ENCODE measurements at regions not wholly inside any gene's neighbourhood (a gene's known extent, or its start where the extent isn't known, plus 50 kb on each side); places are given as distances from the start of the nearest gene placed in this dataset.

- TF ChIP-seq CTCF (IDR thresholded peaks at IDR 0.05; ENCODE audit: poor library complexity) (no peak), EZH2 (IDR thresholded peaks at IDR 0.05; ENCODE audit: borderline replicate concordance) (no peak)
Measured at GRCh38 chr2:67560771-67561456, 163.8 kb downstream of the ETAA1 start.

Data from hepatocyte (in vitro differentiated cells).